Raji (cell line): ENCODE measurements at regions not wholly inside any gene's neighbourhood (a gene's known extent, or its start where the extent isn't known, plus 50 kb on each side); places are given as distances from the start of the nearest gene placed in this dataset.

Experiments
- POLR2A ChIP-seq: IDR thresholded peaks from 2 replicates; pipeline ENCODE4 v1.6.1; 2011; ENCODE audit warnings: low read depth, low read length, control low read depth; ENCODE audit not compliant: insufficient read depth

GRCh38 chr22:49687786-49688515 is 139.7 kb downstream of the BRD1 start:
- no peak for TF ChIP-seq POLR2A

- TF ChIP-seq POLR2A: no peak
These were observed 140.3 kb downstream of the BRD1 start for GRCh38 chr22:49687333-49687732.

- no peak for TF ChIP-seq POLR2A
These were observed 141.0 kb downstream of the BRD1 start for GRCh38 chr22:49686495-49687219.

GRCh38 chr22:49685686-49686085 is 142.0 kb downstream of the BRD1 start:
- TF ChIP-seq POLR2A: no peak

- TF ChIP-seq POLR2A: no peak
These were observed 142.6 kb downstream of the BRD1 start for GRCh38 chr22:49685116-49685515.

GRCh38 chr22:49683032-49683431 is 144.6 kb downstream of the BRD1 start:
- no peak for TF ChIP-seq POLR2A

- TF ChIP-seq POLR2A: no peak
These were observed 148.9 kb downstream of the BRD1 start for GRCh38 chr22:49678842-49679170.

GRCh38 chr22:49678137-49678841 is 149.4 kb downstream of the BRD1 start:
- TF ChIP-seq POLR2A: no peak

GRCh38 chr22:49677495-49677889 is 150.2 kb downstream of the BRD1 start:
- TF ChIP-seq POLR2A: no peak

GRCh38 chr22:49676783-49677494 is 150.7 kb downstream of the BRD1 start:
- TF ChIP-seq POLR2A: no peak

GRCh38 chr22:49676230-49676629 is 151.4 kb downstream of the BRD1 start:
- TF ChIP-seq POLR2A: no peak

GRCh38 chr22:49674479-49675050 is 153.1 kb downstream of the BRD1 start:
- no peak for TF ChIP-seq POLR2A

- no peak for TF ChIP-seq POLR2A
These were observed 154.6 kb downstream of the BRD1 start for GRCh38 chr22:49673048-49673447.

GRCh38 chr22:49672014-49672516 is 155.6 kb downstream of the BRD1 start:
- TF ChIP-seq POLR2A: no peak
